VCaP (cell line): ENCODE measurements at regions not wholly inside any gene's neighbourhood (a gene's known extent, or its start where the extent isn't known, plus 50 kb on each side); places are given as distances from the start of the nearest gene placed in this dataset.
A peak's percentile ranks its signal among the peaks of the same experiment; 100 is the strongest.

Experiments used
- H3K27ac ChIP-seq: fragments of 450-650 bp; 2 replicates; pipeline ENCODE4 v1.5.1; 2017
- CTCF ChIP-seq: fragments of 450-650 bp; conservative IDR thresholded peaks from 2 replicates; pipeline ENCODE4 v1.5.1; 2017; ENCODE audit warnings: mild to moderate bottlenecking, moderate library complexity

DNA sequence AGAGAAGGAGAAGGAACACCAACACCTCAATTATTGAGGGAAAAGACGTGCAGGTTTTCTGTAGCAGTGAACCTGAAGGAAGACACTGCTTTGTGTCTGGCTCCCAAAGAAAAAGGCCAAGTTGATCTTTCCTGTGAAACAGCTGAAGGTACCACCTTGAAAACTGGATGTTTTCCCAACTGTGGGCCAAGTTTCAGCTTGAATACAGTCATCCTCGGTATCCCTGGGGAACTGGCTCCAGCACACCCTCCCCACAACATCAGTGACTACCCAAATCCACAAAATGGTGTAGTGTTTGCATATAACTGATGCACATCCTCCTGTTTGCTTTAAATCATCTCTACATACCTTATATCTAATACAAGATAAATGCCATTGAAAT lies 297.0 kb upstream of the PITRM1 start:
- TF ChIP-seq CTCF = no peak
- peak overlapping the region; percentile 82 for H3K27ac ChIP-seq

DNA sequence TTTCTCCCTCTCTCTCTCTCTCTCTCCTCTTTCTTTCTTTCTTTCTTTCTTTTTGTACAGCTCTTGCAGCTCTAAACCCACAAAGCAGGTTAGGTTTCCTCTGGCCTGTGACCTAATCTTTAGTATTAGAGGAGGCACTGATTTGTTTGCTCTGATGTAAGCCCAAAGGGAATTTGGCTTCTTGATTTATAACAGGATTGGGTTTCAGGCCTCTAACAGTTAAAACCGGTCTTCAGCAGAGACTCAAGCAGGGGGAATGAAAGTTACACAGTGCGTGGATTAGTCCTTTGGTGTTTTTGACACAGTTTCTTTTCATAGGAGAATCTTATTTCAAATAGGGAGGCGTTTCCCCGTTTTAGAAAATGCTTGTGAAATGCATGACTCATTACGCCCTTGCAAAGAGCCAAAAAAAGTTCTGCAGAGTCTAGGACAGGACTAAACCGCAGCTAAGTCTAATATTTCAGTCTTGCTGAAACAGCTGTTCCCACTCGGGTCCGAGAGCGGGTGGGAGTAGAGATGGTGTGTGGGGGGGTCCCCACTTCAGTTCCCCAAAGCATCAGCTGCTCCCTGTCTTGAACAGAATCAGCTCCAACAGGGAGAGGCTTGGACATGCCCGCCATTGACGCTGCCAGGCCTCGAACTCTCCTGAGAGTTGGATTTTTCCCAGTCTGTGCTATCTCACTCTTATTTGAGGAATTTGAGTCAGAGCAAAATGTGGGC lies 296.5 kb upstream of the PITRM1 start:
- TF ChIP-seq CTCF = no peak
- peak overlapping the region; percentile 82 for H3K27ac ChIP-seq

GRCh38 chr10:3467052-3467951 lies 294.7 kb upstream of the PITRM1 start:
- peak; percentile 83 for TF ChIP-seq CTCF
- peak overlapping the region; percentile 82 for H3K27ac ChIP-seq

GRCh38 chr10:3465406-3465891 lies 292.9 kb upstream of the PITRM1 start:
- H3K27ac ChIP-seq = peak overlapping the region; percentile 82
- TF ChIP-seq CTCF = no peak

GRCh38 chr10:3464760-3465405 lies 292.3 kb upstream of the PITRM1 start:
- peak overlapping the region; percentile 82 for H3K27ac ChIP-seq
- TF ChIP-seq CTCF = no peak

DNA sequence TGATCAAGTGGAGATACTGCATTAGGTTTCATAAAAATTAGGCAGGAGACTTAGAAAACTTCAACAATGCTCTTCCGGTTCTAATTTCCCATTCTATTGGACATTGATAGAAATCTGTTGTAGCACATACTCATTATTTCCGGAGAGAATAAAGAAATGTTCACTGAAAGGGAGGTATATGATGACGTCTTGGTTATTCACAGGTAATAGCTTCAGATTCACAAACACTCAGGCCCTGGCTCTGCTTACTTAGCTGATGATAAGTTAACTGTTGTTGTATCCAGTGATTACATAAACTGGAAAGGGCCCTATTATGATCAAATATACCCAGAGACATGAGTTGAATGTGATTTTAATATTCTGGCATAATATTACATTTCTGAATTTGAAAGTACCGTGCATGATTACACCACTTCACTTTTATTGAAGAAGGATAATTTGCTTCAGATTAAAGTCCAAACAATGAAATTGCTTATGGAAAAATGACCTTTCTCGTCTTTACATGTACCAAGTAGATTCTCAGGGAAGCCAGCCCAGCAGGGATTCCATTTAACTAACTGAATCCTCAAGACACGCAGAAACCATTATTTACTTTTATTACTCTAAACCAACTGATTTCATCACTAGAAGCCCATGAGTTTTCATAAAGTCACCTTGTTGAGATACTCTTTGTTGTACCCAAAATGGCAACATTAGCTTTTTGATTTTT lies 288.0 kb upstream of the PITRM1 start:
- TF ChIP-seq CTCF = no peak

More for the DNA sequence above, 288.0 kb upstream of the PITRM1 start:
- no peak overlapping the region for H3K27ac ChIP-seq
